ENCODE measurements at regions not wholly inside any gene's neighbourhood (a gene's known extent, or its start where the extent isn't known, plus 50 kb on each side); places are given as distances from the start of the nearest gene placed in this dataset.

DNA sequence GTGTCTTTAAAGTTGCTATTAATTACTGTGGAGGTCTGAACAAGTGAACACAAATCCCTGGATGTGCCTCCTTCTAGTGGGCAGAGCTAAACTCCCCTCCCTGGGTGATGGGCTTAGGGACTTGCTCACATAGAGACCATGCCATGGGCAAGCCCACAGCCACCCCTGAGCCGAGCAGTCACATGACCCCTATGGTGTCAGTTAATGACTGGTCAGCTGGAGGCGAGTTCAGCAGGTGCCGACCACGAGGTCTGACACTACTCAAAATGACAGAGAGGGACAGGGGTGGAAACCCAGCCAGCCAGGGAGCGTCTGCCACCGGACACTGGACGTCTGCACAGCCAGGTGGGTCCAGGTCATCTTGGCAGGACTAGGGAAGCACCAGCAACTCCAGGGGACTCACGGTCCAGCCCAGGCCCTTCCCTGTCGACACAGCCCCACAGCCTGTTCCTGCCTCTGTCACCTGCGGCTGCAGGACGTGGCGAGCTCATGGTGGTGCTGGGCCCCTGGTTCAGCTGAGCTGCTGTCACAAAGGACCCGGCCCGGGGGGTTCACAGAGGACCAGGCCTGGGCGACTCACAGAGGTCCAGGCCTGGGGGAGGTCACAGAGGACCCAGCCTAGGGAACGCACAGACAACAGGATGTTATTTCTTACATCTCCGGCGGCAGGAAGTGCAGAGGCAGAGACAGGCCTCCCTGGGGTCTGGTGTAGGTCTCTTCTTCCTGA lies 135.0 kb downstream of the BRD1 start:
- Histone ChIP-seq H3K4me1 (no peaks in the 10 kb centered on the region), H3K36me3 (no peaks in the 10 kb centered on the region), H3K9me3 (peaks cover 0 to 52% (median 2%) of the 10 kb centered on the region in 4 donors), H3K4me3 (no peak overlapping the region), H3K27me3 (no peaks in the 10 kb centered on the region), H3K27ac (no peak overlapping the region)
- TF ChIP-seq, protein P1, sequence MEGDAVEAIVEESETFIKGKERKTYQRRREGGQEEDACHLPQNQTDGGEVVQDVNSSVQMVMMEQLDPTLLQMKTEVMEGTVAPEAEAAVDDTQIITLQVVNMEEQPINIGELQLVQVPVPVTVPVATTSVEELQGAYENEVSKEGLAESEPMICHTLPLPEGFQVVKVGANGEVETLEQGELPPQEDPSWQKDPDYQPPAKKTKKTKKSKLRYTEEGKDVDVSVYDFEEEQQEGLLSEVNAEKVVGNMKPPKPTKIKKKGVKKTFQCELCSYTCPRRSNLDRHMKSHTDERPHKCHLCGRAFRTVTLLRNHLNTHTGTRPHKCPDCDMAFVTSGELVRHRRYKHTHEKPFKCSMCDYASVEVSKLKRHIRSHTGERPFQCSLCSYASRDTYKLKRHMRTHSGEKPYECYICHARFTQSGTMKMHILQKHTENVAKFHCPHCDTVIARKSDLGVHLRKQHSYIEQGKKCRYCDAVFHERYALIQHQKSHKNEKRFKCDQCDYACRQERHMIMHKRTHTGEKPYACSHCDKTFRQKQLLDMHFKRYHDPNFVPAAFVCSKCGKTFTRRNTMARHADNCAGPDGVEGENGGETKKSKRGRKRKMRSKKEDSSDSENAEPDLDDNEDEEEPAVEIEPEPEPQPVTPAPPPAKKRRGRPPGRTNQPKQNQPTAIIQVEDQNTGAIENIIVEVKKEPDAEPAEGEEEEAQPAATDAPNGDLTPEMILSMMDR (IDR thresholded peaks at IDR 0.05): no peak
- TF ChIP-seq EP300 (IDR thresholded peaks at IDR 0.05): no peak
- no peak for TF ChIP-seq POLR2A (IDR thresholded peaks at IDR 0.05)
- no peak for DNase-seq (ENCODE audit: low spot score in 2 of 2)
- 84 to 85% methylated on average over 9 to 14 of the region's 18 CpGs for WGBS, 2 donors

DNA sequence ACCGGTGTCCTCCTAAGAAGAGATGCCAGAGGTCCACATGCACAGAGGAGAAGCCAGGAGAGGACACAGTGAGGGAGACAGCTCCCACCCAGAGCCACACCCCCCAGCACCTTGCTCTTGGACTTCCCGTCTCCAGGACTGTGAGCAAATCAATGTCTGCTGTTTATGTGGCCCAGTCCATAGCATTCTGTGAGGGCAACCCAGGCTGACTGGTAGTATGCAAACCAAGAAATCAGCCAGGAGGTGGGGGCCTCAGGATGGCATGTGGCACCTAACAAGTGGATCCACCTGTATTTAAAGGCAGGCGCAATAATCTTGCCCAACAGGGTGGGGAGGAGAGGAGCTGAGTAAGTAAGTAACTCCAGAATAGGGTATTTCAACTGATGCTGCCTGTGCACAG lies 136.4 kb downstream of the BRD1 start:
- TF ChIP-seq POLR2A (IDR thresholded peaks at IDR 0.05) (no peak), EP300 (IDR thresholded peaks at IDR 0.05) (no peak)
- TF ChIP-seq, protein P1 (IDR thresholded peaks at IDR 0.05): no peak
- Histone ChIP-seq H3K4me1 (no peaks in the 10 kb centered on the region), H3K27me3 (no peaks in the 10 kb centered on the region), H3K27ac (no peak overlapping the region), H3K36me3 (no peaks in the 10 kb centered on the region), H3K4me3 (no peak overlapping the region), H3K9me3 (peaks cover 0 to 39% (median 0%) of the 10 kb centered on the region in 4 donors)
- 70 to 78% methylated on average over 3 of the region's 3 CpGs for WGBS, 2 donors
- DNase-seq (ENCODE audit: low spot score in 2 of 2): no peak

DNA sequence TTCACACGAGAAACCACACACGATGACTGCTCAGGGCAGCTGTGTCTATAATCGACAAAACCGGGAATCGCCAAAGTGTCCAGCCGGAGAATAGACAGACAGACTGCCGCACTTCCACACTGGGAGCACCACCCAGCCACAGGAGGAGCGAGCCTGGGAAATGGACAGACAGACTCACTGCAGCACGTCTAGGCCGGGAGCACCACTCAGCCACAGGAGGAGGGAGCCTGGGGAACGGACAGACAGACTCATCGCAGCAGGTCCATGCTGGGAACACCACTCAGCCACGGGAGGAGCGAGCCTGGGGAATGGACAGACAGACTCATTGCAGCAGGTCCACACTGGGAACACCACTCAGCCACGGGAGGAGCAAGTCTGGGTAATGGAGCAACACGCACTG lies 137.2 kb downstream of the BRD1 start:
- H3K4me3 ChIP-seq: no peak overlapping the region
- no peak overlapping the region for H3K27ac ChIP-seq
- H3K27me3 ChIP-seq: no peaks in the 10 kb centered on the region
- TF ChIP-seq POLR2A (IDR thresholded peaks at IDR 0.05) (no peak), EP300 (IDR thresholded peaks at IDR 0.05) (no peak)
- TF ChIP-seq, protein P1 (IDR thresholded peaks at IDR 0.05): no peak
- peaks cover 0 to 32% (median 0%) of the 10 kb centered on the region in 4 donors for H3K9me3 ChIP-seq
- no peaks in the 10 kb centered on the region for H3K4me1 ChIP-seq
- 67 to 77% methylated on average over 16 of the region's 16 CpGs for WGBS, 2 donors
- no peaks in the 10 kb centered on the region for H3K36me3 ChIP-seq
- DNase-seq (ENCODE audit: low spot score in 2 of 2): no peak

DNA sequence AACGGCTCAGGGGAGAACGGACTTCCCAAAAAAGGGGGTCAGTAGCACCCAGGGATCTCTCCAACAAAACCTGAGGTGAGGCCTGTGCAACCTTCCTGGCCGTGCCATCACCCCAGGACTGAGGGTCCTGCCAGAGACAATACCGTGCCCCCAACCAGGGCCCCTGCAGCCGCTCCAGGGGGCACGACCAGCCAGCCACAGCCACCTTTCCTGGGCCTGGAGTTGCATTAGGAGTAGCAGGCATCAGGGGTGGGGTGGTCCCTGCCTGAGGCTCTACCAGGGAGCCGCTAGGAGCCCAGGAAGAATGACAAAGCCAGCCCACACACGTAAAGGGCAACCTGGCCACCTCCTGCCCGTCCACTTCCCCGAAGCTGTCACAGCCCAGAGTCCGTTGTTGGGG lies 137.8 kb downstream of the BRD1 start:
- no peak overlapping the region for H3K4me3 ChIP-seq
- H3K27me3 ChIP-seq: no peaks in the 10 kb centered on the region
- H3K4me1 ChIP-seq: no peaks in the 10 kb centered on the region
- peaks cover 0 to 26% (median 0%) of the 10 kb centered on the region in 4 donors for H3K9me3 ChIP-seq
- WGBS, 2 donors: 48 to 82% methylated on average over 6 of the region's 11 CpGs
- no peaks in the 10 kb centered on the region for H3K36me3 ChIP-seq
- DNase-seq (ENCODE audit: low spot score in 2 of 2): no peak
- no peak overlapping the region for H3K27ac ChIP-seq
- TF ChIP-seq POLR2A (IDR thresholded peaks at IDR 0.05) (no peak), EP300 (IDR thresholded peaks at IDR 0.05) (no peak)
- TF ChIP-seq, protein P1 (IDR thresholded peaks at IDR 0.05): no peak

DNA sequence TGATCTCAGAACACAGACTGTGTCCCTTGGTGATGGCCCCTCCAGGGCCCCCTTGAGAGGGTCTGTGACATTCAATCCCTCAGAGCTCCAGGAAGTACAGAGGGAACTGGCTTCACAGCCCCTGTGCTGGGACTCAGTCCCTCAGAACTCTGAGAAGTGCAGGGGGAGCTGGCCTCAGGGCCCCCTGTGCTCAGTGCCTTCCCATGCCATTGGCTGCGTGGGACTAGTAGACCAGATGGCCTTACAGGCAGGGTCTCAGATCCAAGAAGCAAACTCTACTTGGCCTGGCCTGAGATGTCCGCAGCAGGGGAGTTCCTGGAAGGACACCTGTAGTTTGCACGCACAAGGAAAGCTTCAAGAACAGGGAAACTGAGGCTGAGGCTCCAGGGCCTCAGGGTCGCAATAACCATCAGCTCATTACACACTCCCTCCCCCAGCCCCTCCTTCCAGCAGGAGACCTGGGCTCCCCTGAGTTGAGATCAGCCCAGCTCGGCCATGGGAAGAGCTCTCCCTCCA lies 138.4 kb downstream of the BRD1 start:
- H3K27me3 ChIP-seq: no peaks in the 10 kb centered on the region
- no peak for TF ChIP-seq POLR2A (IDR thresholded peaks at IDR 0.05)
- TF ChIP-seq, protein P1 (IDR thresholded peaks at IDR 0.05): no peak
- no peak for TF ChIP-seq EP300 (IDR thresholded peaks at IDR 0.05)

More for the DNA sequence above, 138.4 kb downstream of the BRD1 start:
- H3K4me1 ChIP-seq: no peaks in the 10 kb centered on the region
- no peak overlapping the region for H3K27ac ChIP-seq
- whole genome bisulfite sequencing, 2 donors: 82 to 83% methylated on average over 2 to 5 of the region's 5 CpGs
- H3K36me3 ChIP-seq: no peaks in the 10 kb centered on the region
- no peak for DNase-seq (ENCODE audit: low spot score in 2 of 2)
- H3K4me3 ChIP-seq: no peak overlapping the region
- peaks cover 0 to 26% (median 0%) of the 10 kb centered on the region in 4 donors for H3K9me3 ChIP-seq

All from tibial nerve (tissue), 4 donors.